IMR-90 (cell line): ENCODE measurements at regions not wholly inside any gene's neighbourhood (a gene's known extent, or its start where the extent isn't known, plus 50 kb on each side); places are given as distances from the start of the nearest gene placed in this dataset.

Source experiments
- ATAC-seq: fragments of 200-7000 bp; cut with Tn5 transposase; 2 replicates; pipeline ENCODE4 v1.9.1; 2020; ENCODE audit warnings: low read depth, mild to moderate bottlenecking, moderate library complexity
- BruUV-seq: library from RNA; stranded (reverse); fragments of 400-500 nt; replicated peaks from 2 replicates; lab custom pipeline; 2021; lab: Mats Ljungman, UMichigan
- CTCF ChIA-PET: fragments of 300-600 bp; formaldehyde crosslinking; extraction: SDS; loops from one replicate; lab custom pipeline; 2021; ENCODE audit warnings: antibody characterized with exemption; lab: Yijun Ruan, JAX
- POLR2A ChIA-PET: fragments of 300-600 bp; sonication (Branson Sonifier 250); formaldehyde crosslinking; loops from one replicate; lab custom pipeline; 2022; ENCODE audit warnings: antibody characterized with exemption; ENCODE audit not compliant: unreplicated experiment; lab: Charles Lee
- DNase-seq: peaks from one replicate; pipeline ENCODE4 v3.0.0; 2013
- H2AFZ ChIP-seq: replicated peaks from 2 replicates; pipeline ENCODE3; 2013; ENCODE audit warnings: low read length, mild to moderate bottlenecking; ENCODE audit not compliant: poor library complexity
- H2AK5ac ChIP-seq: 2 replicates; pipeline ENCODE4 v1.6.1; 2013; ENCODE audit warnings: low read depth, low read length, inconsistent platforms
- H2AK9ac ChIP-seq: replicated peaks from 2 replicates; pipeline ENCODE3; 2013; ENCODE audit warnings: mild to moderate bottlenecking, low read depth, low read length, moderate library complexity; ENCODE audit not compliant: poor library complexity
- H2BK120ac ChIP-seq: 2 replicates; pipeline ENCODE4 v1.6.1; 2013; ENCODE audit warnings: low read depth, low read length, inconsistent platforms
- H2BK15ac ChIP-seq: 3 replicates; pipeline ENCODE4 v1.6.1; 2013; ENCODE audit warnings: low read depth, low read length, inconsistent platforms
- H2BK20ac ChIP-seq: 2 replicates; pipeline ENCODE4 v1.6.1; 2013; ENCODE audit warnings: low read depth, mild to moderate bottlenecking, inconsistent platforms, low read length, moderate library complexity
- H2BK5ac ChIP-seq: 2 replicates; pipeline ENCODE4 v1.6.1; 2013; ENCODE audit warnings: mild to moderate bottlenecking, low read depth, low read length, inconsistent platforms; ENCODE audit not compliant: poor library complexity, severe bottlenecking
- H3K14ac ChIP-seq: replicated peaks from 2 replicates; pipeline ENCODE4 v1.6.1; 2013; ENCODE audit warnings: low read depth, low read length, inconsistent platforms
- H3K18ac ChIP-seq: 2 replicates; pipeline ENCODE4 v1.6.1; 2013; ENCODE audit warnings: low read depth, low read length, control low read depth
- H3K23ac ChIP-seq: 2 replicates; pipeline ENCODE4 v1.6.1; 2013; ENCODE audit warnings: low read depth, low read length, inconsistent platforms
- H3K27ac ChIP-seq: 2 replicates; pipeline ENCODE4 v1.5.1; 2013; ENCODE audit warnings: mild to moderate bottlenecking, control low read depth, low read length; ENCODE audit not compliant: insufficient read depth
- H3K27me3 ChIP-seq: 2 replicates; pipeline ENCODE4 v1.6.1; 2013; ENCODE audit warnings: low read length; ENCODE audit not compliant: control insufficient read depth, insufficient read depth
- H3K36me3 ChIP-seq: 2 replicates; pipeline ENCODE4 v1.6.1; 2013; ENCODE audit warnings: low read length, mixed read lengths; ENCODE audit not compliant: control insufficient read depth, insufficient read depth
- H3K4ac ChIP-seq: 2 replicates; pipeline ENCODE4 v1.6.1; 2013; ENCODE audit warnings: low read depth, low read length, inconsistent platforms
- H3K4me1 ChIP-seq: 2 replicates; pipeline ENCODE4 v1.6.1; 2013; ENCODE audit warnings: low read length, mixed read lengths; ENCODE audit not compliant: control insufficient read depth, insufficient read depth
- H3K4me2 ChIP-seq: 2 replicates; pipeline ENCODE4 v1.6.1; 2013; ENCODE audit warnings: low read depth, mild to moderate bottlenecking, control low read depth, low read length, moderate library complexity
- H3K4me3 ChIP-seq: 2 replicates; pipeline ENCODE4 v1.5.1; 2013; ENCODE audit warnings: low read depth, mild to moderate bottlenecking, control low read depth, low read length, moderate library complexity; ENCODE audit not compliant: insufficient read depth
- H3K56ac ChIP-seq: 2 replicates; pipeline ENCODE4 v1.6.1; 2013; ENCODE audit warnings: low read length, inconsistent platforms; ENCODE audit not compliant: insufficient read depth; ENCODE audit errors: extremely low read depth
- H3K79me1 ChIP-seq, 2 experiments: 2 replicates each; pipeline ENCODE4 v1.6.1; 2013; ENCODE audit warnings: low read length in 2 of 2, inconsistent platforms in 1 of 2, low read depth in 1 of 2
- H3K9ac ChIP-seq: 2 replicates; pipeline ENCODE4 v1.6.1; 2013; ENCODE audit warnings: low read depth, low read length, control low read depth
- H3K9me1 ChIP-seq: 2 replicates; pipeline ENCODE4 v1.6.1; 2013; ENCODE audit warnings: low read length, inconsistent platforms; ENCODE audit not compliant: insufficient read depth
- H3K9me3 ChIP-seq: 2 replicates; pipeline ENCODE4 v1.6.1; 2013; ENCODE audit warnings: low read length; ENCODE audit not compliant: control insufficient read depth, insufficient read depth
- H4K20me1 ChIP-seq: 2 replicates; pipeline ENCODE4 v1.6.1; 2013; ENCODE audit warnings: low read length, inconsistent platforms; ENCODE audit not compliant: insufficient read depth
- H4K5ac ChIP-seq: 2 replicates; pipeline ENCODE4 v1.6.1; 2013; ENCODE audit warnings: mild to moderate bottlenecking, low read depth, low read length, control low read depth
- H4K8ac ChIP-seq, 2 experiments: 2 replicates each; pipeline ENCODE4 v1.6.1; 2013; ENCODE audit warnings: low read depth in 2 of 2, low read length in 2 of 2, control low read depth in 1 of 2, inconsistent platforms in 1 of 2
- H4K91ac ChIP-seq: 2 replicates; pipeline ENCODE4 v1.6.1; 2013; ENCODE audit warnings: low read depth, low read length, inconsistent platforms; ENCODE audit not compliant: insufficient read depth
- CHD1 ChIP-seq: IDR thresholded peaks from 2 replicates; pipeline ENCODE4 v1.6.1; 2012; ENCODE audit warnings: low read depth, low read length, improper control_type of control experiment
- ELK1 ChIP-seq: fragments of 150-350 bp; IDR thresholded peaks from 2 replicates; pipeline ENCODE4 v1.6.1; 2016; ENCODE audit warnings: low read depth, mild to moderate bottlenecking, low read length, moderate library complexity, borderline replicate concordance
- FOS ChIP-seq: fragments of 150-350 bp; IDR thresholded peaks from 2 replicates; pipeline ENCODE4 v1.6.1; 2016; ENCODE audit warnings: low read depth, low read length
- MXI1 ChIP-seq: IDR thresholded peaks from 2 replicates; pipeline ENCODE4 v1.6.1; 2012; ENCODE audit warnings: low read depth, mild to moderate bottlenecking, low read length, moderate library complexity, borderline replicate concordance
- NFE2L2 ChIP-seq: fragments of 150-350 bp; IDR thresholded peaks from 2 replicates; pipeline ENCODE4 v1.6.1; 2016; ENCODE audit warnings: low read depth, mild to moderate bottlenecking, low read length
- RAD21 ChIP-seq: IDR thresholded peaks from 2 replicates; pipeline ENCODE4 v1.6.1; 2012; ENCODE audit warnings: low read length, improper control_type of control experiment
- RCOR1 ChIP-seq: IDR thresholded peaks from 2 replicates; pipeline ENCODE4 v1.6.1; 2012; ENCODE audit warnings: mild to moderate bottlenecking, low read length, improper control_type of control experiment; ENCODE audit not compliant: insufficient replicate concordance
- USF2 ChIP-seq: fragments of 150-350 bp; IDR thresholded peaks from 2 replicates; pipeline ENCODE4 v1.6.1; 2017; ENCODE audit warnings: mild to moderate bottlenecking, antibody characterized with exemption, low read length, low read depth
- WGBS, 2 experiments: methylation state at CpG; one replicate each; pipeline versions ENCODE4 v1.1.5 to v1.1.7; 2013; ENCODE audit warnings: missing lambda C conversion rate in 2 of 2; ENCODE audit not compliant: insufficient read length in 1 of 2; ENCODE audit errors: extremely low coverage in 2 of 2; 5-methylcytosine and 5-hydroxymethylcytosine counted together
- dilution Hi-C: fragments of 300-500 bp; cut with HindIII; formaldehyde crosslinking; loops from one replicate; pipeline ENCODE4 v1.14.3; 2018; ENCODE audit warnings: low sequenced_read_pairs; ENCODE audit not compliant: unreplicated experiment
- in situ Hi-C: fragments of 300-500 bp; cut with MboI; formaldehyde crosslinking; loops from 3 replicates; pipeline ENCODE4 v1.14.3; 2019; ENCODE audit warnings: low sequenced_read_pairs, inconsistent platforms, mixed read lengths
- intact Hi-C: fragments of 100-400 bp; cut with micrococcal nuclease; formaldehyde crosslinking; loops from 2 replicates; pipeline ENCODE4 v1.10.0; 2022
- TF ChIP-seq, protein P1 (sequence below): conservative IDR thresholded peaks from 2 replicates; pipeline ENCODE4 v1.5.1; 2012; ENCODE audit warnings: mild to moderate bottlenecking, low read depth, low read length, improper control_type of control experiment

DNA sequence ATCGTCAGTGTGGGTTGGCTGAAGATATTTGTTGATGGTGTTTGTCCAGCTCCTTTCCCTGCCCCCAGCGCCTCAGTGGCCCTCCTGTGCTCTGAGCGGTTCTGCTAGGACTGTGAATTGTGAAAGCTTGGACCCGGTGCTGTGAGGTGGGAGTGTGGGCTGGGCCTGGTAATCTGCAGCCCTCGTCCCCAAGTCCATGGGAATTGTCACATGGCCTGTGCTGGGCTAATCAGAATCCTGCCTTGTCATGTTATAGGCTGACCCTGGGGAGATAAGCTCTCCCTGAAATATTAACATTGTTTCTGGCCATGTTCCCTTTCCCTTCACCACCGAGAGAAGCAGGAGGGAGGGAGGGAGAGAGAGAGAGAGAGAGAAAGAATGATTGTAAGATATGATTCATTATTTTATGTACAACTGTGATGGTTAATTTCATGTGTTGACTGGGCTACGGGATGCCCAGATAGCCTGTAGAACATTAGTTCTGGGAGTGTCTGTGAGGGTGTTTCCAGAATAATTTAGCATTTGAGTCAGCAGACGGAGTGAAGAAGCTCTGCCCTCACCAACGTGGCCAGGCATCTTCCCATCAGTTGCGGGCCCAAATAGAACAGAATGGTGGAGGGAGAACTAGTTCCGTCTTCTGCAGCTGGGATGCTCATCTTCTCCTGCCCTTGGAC, 62.4 kb downstream of the TFAP2C start:
- no peaks in the 10 kb centered on the region for H3K79me1 ChIP-seq
- H2BK120ac ChIP-seq, result no peak overlapping the region
- no peak overlapping the region for H3K18ac ChIP-seq
- H3K27me3 ChIP-seq, result peaks cover 3% of the 10 kb centered on the region; the same call in 1 of the 2 replicates
- H3K23ac ChIP-seq, result no peak overlapping the region
- H3K4me2 ChIP-seq, result no peak overlapping the region
- no peak overlapping the region for H4K8ac ChIP-seq
- H2AK9ac ChIP-seq, result no peak overlapping the region
- no peaks in the 10 kb centered on the region for H3K4me1 ChIP-seq
- no peak overlapping the region for H2BK20ac ChIP-seq
- no peak overlapping the region for H4K91ac ChIP-seq
- dilution Hi-C loops (no loop called here), in situ Hi-C loops (no loop called here), intact Hi-C loops (no loop called here)
- no peaks in the 10 kb centered on the region for H3K36me3 ChIP-seq
- no peak for ATAC-seq
- no peak overlapping the region for H3K56ac ChIP-seq
- H3K14ac ChIP-seq, result no peak overlapping the region
- no peak overlapping the region for H3K9ac ChIP-seq
- H2BK5ac ChIP-seq, result no peak overlapping the region
- no peaks in the 10 kb centered on the region; the same call in 1 of the 2 replicates for H3K9me1 ChIP-seq
- no peaks in the 10 kb centered on the region for H4K20me1 ChIP-seq
- POLR2A ChIA-PET, result no interaction called here
- WGBS, 2 experiments, result no CpG with 5 or more reads among the region's 11 CpGs
- DNase-seq, result no peak
- no TSS peak for BruUV-seq
- TF ChIP-seq NFE2L2, result no peak
- no peak for TF ChIP-seq RCOR1
- TF ChIP-seq FOS, result no peak
- no peak for TF ChIP-seq MXI1
- no peak for TF ChIP-seq RAD21
- no peak for TF ChIP-seq USF2
- TF ChIP-seq CHD1, result no peak
- TF ChIP-seq ELK1, result no peak
- TF ChIP-seq, protein P1, sequence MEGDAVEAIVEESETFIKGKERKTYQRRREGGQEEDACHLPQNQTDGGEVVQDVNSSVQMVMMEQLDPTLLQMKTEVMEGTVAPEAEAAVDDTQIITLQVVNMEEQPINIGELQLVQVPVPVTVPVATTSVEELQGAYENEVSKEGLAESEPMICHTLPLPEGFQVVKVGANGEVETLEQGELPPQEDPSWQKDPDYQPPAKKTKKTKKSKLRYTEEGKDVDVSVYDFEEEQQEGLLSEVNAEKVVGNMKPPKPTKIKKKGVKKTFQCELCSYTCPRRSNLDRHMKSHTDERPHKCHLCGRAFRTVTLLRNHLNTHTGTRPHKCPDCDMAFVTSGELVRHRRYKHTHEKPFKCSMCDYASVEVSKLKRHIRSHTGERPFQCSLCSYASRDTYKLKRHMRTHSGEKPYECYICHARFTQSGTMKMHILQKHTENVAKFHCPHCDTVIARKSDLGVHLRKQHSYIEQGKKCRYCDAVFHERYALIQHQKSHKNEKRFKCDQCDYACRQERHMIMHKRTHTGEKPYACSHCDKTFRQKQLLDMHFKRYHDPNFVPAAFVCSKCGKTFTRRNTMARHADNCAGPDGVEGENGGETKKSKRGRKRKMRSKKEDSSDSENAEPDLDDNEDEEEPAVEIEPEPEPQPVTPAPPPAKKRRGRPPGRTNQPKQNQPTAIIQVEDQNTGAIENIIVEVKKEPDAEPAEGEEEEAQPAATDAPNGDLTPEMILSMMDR, result no peak
- H3K4me3 ChIP-seq, result no peak overlapping the region
- H3K9me3 ChIP-seq, result no peaks in the 10 kb centered on the region
- CTCF ChIA-PET, result no interaction called here
- H2BK15ac ChIP-seq, result no peak overlapping the region
- H2AK5ac ChIP-seq, result no peak overlapping the region
- no peak overlapping the region for H2AFZ ChIP-seq
- H4K5ac ChIP-seq, result no peak overlapping the region
- H3K4ac ChIP-seq, result no peak overlapping the region
- H3K27ac ChIP-seq, result no peak overlapping the region
